Keratinocyte (primary cell): ENCODE measurements at regions not wholly inside any gene's neighbourhood (a gene's known extent, or its start where the extent isn't known, plus 50 kb on each side); places are given as distances from the start of the nearest gene placed in this dataset.

Experiments used
- DNase-seq: peaks from one replicate; pipeline ENCODE4 v3.0.0-alpha.2; 2011; ENCODE audit warnings: low read depth, missing footprints, low spot score
- FAIRE-seq: peaks from 2 replicates; lab custom pipeline; 2011; peaks lifted over from hg19 to GRCh38; lab: Jason Lieb, UNC
- H2AFZ ChIP-seq: 2 replicates; pipeline ENCODE4 v1.6.0; 2012; ENCODE audit warnings: low read length, control low read depth, inconsistent platforms; ENCODE audit not compliant: control insufficient read depth
- H3K27ac ChIP-seq: 2 replicates; pipeline ENCODE4 v1.5.1; 2011; ENCODE audit warnings: low read length; ENCODE audit not compliant: control insufficient read depth, insufficient read depth
- H3K27me3 ChIP-seq: 3 replicates; pipeline ENCODE4 v1.6.0; 2011; ENCODE audit warnings: low read length; ENCODE audit not compliant: control insufficient read depth, insufficient read depth; ENCODE audit errors: extremely low read depth
- H3K36me3 ChIP-seq, 2 experiments: 2 replicates in 1 of 2; 3 replicates in 1 of 2; pipeline ENCODE4 v1.5.1; 2011; ENCODE audit warnings: low read length in 2 of 2, mild to moderate bottlenecking in 1 of 2; ENCODE audit not compliant: control insufficient read depth in 2 of 2, insufficient read depth in 2 of 2; ENCODE audit errors: extremely low read depth in 1 of 2
- H3K4me1 ChIP-seq: 3 replicates; pipeline ENCODE4 v1.5.1; 2011; ENCODE audit warnings: low read length; ENCODE audit not compliant: control insufficient read depth, insufficient read depth; ENCODE audit errors: extremely low read depth
- H3K4me2 ChIP-seq: 3 replicates; pipeline ENCODE4 v1.6.0; 2011; ENCODE audit warnings: low read depth, low read length; ENCODE audit not compliant: control insufficient read depth, insufficient read depth; ENCODE audit errors: extremely low read depth
- H3K4me3 ChIP-seq, 3 experiments: fragments of 200-600 bp in 1 of 3; sonication (generic) in 1 of 3; 2 replicates in 2 of 3; 3 replicates in 1 of 3; pipeline ENCODE4 v1.5.1; 2011 to 2016; ENCODE audit warnings: low read length in 3 of 3, mild to moderate bottlenecking in 3 of 3, control low read depth in 2 of 3, inconsistent platforms in 1 of 3, low read depth in 1 of 3, mixed read lengths in 1 of 3, mixed run types in 1 of 3, moderate library complexity in 1 of 3; ENCODE audit not compliant: control insufficient read depth in 2 of 3, insufficient read depth in 2 of 3; ENCODE audit errors: extremely low read depth in 1 of 3
- H3K79me2 ChIP-seq: 2 replicates; pipeline ENCODE4 v1.6.0; 2012; ENCODE audit warnings: low read length; ENCODE audit not compliant: control insufficient read depth, insufficient read depth
- H3K9ac ChIP-seq: 3 replicates; pipeline ENCODE4 v1.6.0; 2011; ENCODE audit warnings: low read length; ENCODE audit not compliant: control insufficient read depth, insufficient read depth; ENCODE audit errors: extremely low read depth
- H3K9me1 ChIP-seq: 3 replicates; pipeline ENCODE4 v1.6.0; 2011; ENCODE audit warnings: low read length; ENCODE audit not compliant: control insufficient read depth, insufficient read depth; ENCODE audit errors: extremely low read depth
- H3K9me3 ChIP-seq: 2 replicates; pipeline ENCODE4 v1.5.1; 2012; ENCODE audit warnings: low read depth, low read length; ENCODE audit not compliant: control insufficient read depth
- H4K20me1 ChIP-seq: 3 replicates; pipeline ENCODE4 v1.6.0; 2011; ENCODE audit warnings: low read length; ENCODE audit not compliant: control insufficient read depth, insufficient read depth; ENCODE audit errors: extremely low read depth
- EZH2 ChIP-seq: IDR thresholded peaks from one replicate; pipeline ENCODE4 v1.6.1; 2012; ENCODE audit warnings: inconsistent platforms, mild to moderate bottlenecking, low read length, moderate library complexity
- dilution Hi-C: fragments of 300-500 bp; cut with MboI; formaldehyde crosslinking; loops from one replicate; pipeline ENCODE4 v1.7.0; 2020; ENCODE audit warnings: low sequenced_read_pairs; ENCODE audit not compliant: extremely low pct_ligation_motif_present
- TF ChIP-seq, protein P1 (sequence below), 3 experiments: IDR thresholded peaks in 1 of 3; conservative IDR thresholded peaks in 1 of 3; optimal IDR thresholded peaks in 1 of 3; 2 replicates in 2 of 3; 3 replicates in 1 of 3; pipeline versions ENCODE3 to v1.5.1; 2011; ENCODE audit warnings: low read length in 3 of 3, mild to moderate bottlenecking in 3 of 3, moderate library complexity in 2 of 3, control low read depth in 1 of 3, inconsistent platforms in 1 of 3; ENCODE audit not compliant: insufficient read depth in 2 of 3; ENCODE audit errors: extremely low read depth in 1 of 3

DNA sequence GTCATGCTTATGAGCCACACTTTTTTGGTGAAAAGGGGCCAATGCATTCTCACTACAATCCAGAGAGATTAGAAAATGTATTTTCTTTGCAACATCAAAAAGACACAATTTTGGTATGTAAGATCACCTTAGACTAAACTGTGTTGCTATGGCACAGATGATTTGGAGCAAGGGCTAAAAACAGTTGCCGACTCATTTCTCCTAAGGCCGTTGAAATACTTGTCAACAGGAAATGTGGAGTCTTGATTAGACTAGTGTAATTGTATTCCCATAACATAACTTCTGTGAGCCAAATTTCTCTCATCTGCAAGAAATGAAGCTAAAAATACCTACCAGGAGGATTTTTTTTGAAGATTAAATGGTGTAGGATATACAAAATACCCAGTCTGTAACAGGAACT is 2547.7 kb downstream of the ARAP2 start:
- no peak overlapping the region for H3K4me2 ChIP-seq
- H2AFZ ChIP-seq, result no peak overlapping the region
- no peaks in the 10 kb centered on the region for H3K4me1 ChIP-seq
- H3K9me1 ChIP-seq, result no peaks in the 10 kb centered on the region
- no peaks in the 10 kb centered on the region for H3K36me3 ChIP-seq
- H3K27me3 ChIP-seq, result no peaks in the 10 kb centered on the region
- no peaks in the 10 kb centered on the region for H3K79me2 ChIP-seq
- TF ChIP-seq EZH2, result no peak
- TF ChIP-seq, protein P1, sequence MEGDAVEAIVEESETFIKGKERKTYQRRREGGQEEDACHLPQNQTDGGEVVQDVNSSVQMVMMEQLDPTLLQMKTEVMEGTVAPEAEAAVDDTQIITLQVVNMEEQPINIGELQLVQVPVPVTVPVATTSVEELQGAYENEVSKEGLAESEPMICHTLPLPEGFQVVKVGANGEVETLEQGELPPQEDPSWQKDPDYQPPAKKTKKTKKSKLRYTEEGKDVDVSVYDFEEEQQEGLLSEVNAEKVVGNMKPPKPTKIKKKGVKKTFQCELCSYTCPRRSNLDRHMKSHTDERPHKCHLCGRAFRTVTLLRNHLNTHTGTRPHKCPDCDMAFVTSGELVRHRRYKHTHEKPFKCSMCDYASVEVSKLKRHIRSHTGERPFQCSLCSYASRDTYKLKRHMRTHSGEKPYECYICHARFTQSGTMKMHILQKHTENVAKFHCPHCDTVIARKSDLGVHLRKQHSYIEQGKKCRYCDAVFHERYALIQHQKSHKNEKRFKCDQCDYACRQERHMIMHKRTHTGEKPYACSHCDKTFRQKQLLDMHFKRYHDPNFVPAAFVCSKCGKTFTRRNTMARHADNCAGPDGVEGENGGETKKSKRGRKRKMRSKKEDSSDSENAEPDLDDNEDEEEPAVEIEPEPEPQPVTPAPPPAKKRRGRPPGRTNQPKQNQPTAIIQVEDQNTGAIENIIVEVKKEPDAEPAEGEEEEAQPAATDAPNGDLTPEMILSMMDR (optimal IDR thresholded peaks at IDR 0.05 in 1 of 3, IDR thresholded peaks at IDR 0.05 in 1 of 3, conservative IDR thresholded peaks at IDR 0.05 in 1 of 3; ENCODE audit: extremely low read depth in 1 of 3, insufficient read depth in 2 of 3, low read length in 3 of 3), result no peak
- DNase-seq (no peak), FAIRE-seq (no peak)
- H4K20me1 ChIP-seq, result no peaks in the 10 kb centered on the region
- H3K4me3 ChIP-seq, result no peak overlapping the region
- no peak overlapping the region for H3K9ac ChIP-seq
- dilution Hi-C loops, result no loop called here
- H3K27ac ChIP-seq, result no peak overlapping the region
- no peaks in the 10 kb centered on the region for H3K9me3 ChIP-seq

DNA sequence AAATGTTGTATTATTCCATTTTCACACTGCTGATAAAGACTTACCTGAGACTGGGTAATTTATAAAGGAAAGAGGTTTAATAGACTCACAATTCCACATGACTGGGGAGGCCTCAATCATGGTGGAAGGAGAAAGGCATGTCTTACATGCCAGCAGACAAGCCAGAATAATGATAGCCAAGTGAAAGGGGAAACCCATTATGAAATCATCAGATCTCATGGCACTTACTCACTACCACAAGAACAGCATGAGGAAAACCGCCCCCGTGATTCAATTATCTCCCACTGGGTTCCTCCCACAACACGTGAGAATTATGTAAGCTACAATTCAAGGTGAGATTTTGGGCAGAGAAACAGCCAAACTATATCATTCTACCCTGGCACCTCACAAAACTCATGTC is 2535.1 kb downstream of the ARAP2 start:
- Histone ChIP-seq H3K27ac (no peak overlapping the region), H4K20me1 (no peaks in the 10 kb centered on the region), H3K79me2 (no peaks in the 10 kb centered on the region), H3K4me2 (no peak overlapping the region), H3K4me3 (no peak overlapping the region), H2AFZ (no peak overlapping the region), H3K9me3 (no peaks in the 10 kb centered on the region), H3K4me1 (no peaks in the 10 kb centered on the region), H3K9me1 (no peaks in the 10 kb centered on the region), H3K9ac (no peak overlapping the region), H3K27me3 (no peaks in the 10 kb centered on the region), H3K36me3 (no peaks in the 10 kb centered on the region)
- TF ChIP-seq, protein P1 (optimal IDR thresholded peaks at IDR 0.05 in 1 of 3, IDR thresholded peaks at IDR 0.05 in 1 of 3, conservative IDR thresholded peaks at IDR 0.05 in 1 of 3; ENCODE audit: extremely low read depth in 1 of 3, insufficient read depth in 2 of 3, low read length in 3 of 3), result no peak
- no peak for TF ChIP-seq EZH2
- dilution Hi-C loops, result no loop called here
- FAIRE-seq, result no peak
- no peak for DNase-seq
